ENCODE measurements at regions not wholly inside any gene's neighbourhood (a gene's known extent, or its start where the extent isn't known, plus 50 kb on each side); places are given as distances from the start of the nearest gene placed in this dataset.

DNA sequence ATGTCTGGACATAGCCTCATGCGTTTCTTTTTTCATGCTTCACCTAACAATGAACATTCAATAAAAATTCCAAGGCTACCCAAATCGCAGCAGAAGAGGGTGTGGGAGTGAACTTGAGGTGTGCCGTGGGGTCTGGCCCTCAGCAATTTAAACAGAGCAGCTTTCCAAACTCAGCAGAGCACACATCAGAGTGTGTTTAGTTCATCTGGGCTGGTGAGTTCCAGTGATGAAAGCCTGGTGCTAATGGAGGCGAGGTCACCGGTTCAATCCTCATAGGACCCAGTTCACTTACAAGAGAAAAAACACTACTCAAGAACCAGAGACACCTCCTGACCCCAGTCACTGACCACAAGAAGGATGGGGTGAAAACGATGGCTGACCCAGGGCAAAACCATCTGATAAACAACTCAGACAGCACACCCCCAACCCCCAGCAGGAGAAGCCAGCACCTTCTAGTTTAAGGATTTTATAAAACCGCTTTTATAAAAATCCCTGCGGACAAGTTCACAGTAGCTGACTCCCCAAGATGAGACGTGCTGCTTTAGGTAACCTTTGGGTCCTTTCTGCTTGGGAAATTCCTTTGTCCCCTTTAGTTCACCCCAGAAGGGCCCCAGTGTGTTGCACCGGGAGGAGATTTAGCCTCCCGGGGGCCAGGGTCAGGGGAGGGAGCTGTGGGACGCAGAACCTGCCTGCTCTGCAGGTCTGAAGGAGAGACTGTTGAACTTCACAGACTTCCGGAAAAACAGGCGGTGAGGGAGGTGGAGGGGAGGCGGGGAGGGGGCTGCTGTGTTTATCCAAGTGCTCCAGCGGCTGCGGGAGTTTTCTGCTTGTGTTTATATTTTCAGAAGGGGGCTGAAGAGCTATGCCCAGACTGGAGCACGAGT, 152.7 kb upstream of the SOX11 start:
- Histone ChIP-seq H3K4me1 (ENCODE audit: control insufficient read depth, insufficient read depth, low read length) (peaks cover 6% of the 10 kb centered on the region), H3K36me3 (ENCODE audit: control insufficient read depth, insufficient read depth, low read length) (no peaks in the 10 kb centered on the region), H3K27me3 (ENCODE audit: control insufficient read depth, insufficient read depth, low read length) (no peaks in the 10 kb centered on the region), H3K9ac (ENCODE audit: low read length) (no peak overlapping the region), H3K27ac (ENCODE audit: low read depth, low read length) (peak overlapping the region; percentile 72), H3K4me3 (ENCODE audit: low read length) (no peak overlapping the region)

DNA sequence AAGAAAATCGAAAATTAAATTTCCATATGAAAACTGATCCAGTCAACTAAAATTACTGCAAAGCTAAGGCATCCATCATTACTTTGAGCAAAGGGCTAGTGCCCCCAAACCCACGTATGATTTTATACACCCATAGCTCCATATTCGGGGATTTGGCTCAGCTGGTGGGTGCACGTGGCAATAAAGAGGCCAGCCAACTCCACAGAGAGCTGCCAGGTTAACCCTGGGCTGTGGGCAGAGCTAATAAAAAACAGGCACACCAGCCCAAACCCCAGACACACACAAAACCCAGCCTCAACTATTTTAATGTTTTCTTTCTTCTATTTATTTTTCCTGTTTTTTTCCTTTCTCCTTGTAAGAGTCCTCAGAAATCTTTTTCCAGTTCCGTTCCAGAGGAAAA, 151.3 kb upstream of the SOX11 start:
- Histone ChIP-seq H3K27ac (ENCODE audit: low read depth, low read length) (no peak overlapping the region), H3K9ac (ENCODE audit: low read length) (no peak overlapping the region), H3K27me3 (ENCODE audit: control insufficient read depth, insufficient read depth, low read length) (no peaks in the 10 kb centered on the region), H3K4me1 (ENCODE audit: control insufficient read depth, insufficient read depth, low read length) (peaks cover 6% of the 10 kb centered on the region), H3K4me3 (ENCODE audit: low read length) (no peak overlapping the region), H3K36me3 (ENCODE audit: control insufficient read depth, insufficient read depth, low read length) (no peaks in the 10 kb centered on the region)

DNA sequence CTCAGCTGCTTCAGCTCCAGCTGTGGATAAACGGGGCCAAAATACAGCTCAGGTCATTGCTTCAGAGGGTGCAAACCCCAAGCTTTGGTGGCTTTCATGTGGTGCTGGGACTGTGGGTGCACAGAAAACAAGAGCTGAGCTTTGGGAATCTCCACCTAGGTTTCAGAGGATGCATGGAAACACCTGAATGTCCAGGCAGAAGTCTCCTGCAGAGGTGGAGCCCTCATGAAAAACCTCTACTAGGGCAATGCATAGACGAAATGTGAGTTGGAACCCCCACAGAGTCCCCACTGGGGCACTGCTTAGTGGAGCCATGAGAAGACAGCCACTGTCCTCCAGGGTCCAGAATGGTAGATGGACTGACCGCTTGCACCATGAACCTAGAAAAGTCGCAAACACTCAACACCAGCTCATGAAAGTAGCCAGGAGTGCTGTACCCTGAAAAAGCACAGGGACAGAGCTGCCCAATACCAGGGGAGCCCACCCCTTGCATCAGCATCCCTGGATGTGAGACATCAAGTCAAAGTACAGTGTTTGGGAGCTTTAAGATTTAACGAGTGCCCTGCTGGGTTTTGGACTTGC, 147.9 kb upstream of the SOX11 start:
- no peaks in the 10 kb centered on the region for H3K27me3 ChIP-seq (ENCODE audit: control insufficient read depth, insufficient read depth, low read length)
- no peak overlapping the region for H3K9ac ChIP-seq (ENCODE audit: low read length)
- H3K36me3 ChIP-seq (ENCODE audit: control insufficient read depth, insufficient read depth, low read length) = no peaks in the 10 kb centered on the region
- H3K27ac ChIP-seq (ENCODE audit: low read depth, low read length) = no peak overlapping the region
- H3K4me1 ChIP-seq (ENCODE audit: control insufficient read depth, insufficient read depth, low read length) = peaks cover 2% of the 10 kb centered on the region
- no peak overlapping the region for H3K4me3 ChIP-seq (ENCODE audit: low read length)

DNA sequence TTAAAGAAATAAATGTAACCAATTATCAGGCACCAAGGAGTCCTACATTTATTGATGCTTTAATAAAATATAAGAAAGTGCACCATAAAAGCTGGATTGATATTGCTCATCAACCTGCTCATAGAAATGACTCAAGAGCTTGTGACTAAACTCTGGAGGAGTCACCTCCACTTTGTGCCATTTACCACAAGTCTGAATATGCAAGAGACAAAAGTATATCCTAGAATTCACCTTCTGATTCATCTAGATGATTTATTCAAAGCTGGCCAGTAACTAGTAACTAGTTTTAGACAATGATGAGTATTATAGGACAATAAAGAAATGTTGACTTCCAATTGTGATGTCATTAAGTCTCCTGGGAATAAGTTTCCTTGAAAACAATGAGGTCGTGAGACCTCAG, 146.0 kb upstream of the SOX11 start:
- no peaks in the 10 kb centered on the region for H3K36me3 ChIP-seq (ENCODE audit: control insufficient read depth, insufficient read depth, low read length)
- no peaks in the 10 kb centered on the region for H3K27me3 ChIP-seq (ENCODE audit: control insufficient read depth, insufficient read depth, low read length)
- no peak overlapping the region for H3K4me3 ChIP-seq (ENCODE audit: low read length)
- no peak overlapping the region for H3K9ac ChIP-seq (ENCODE audit: low read length)
- H3K4me1 ChIP-seq (ENCODE audit: control insufficient read depth, insufficient read depth, low read length) = no peaks in the 10 kb centered on the region
- no peak overlapping the region for H3K27ac ChIP-seq (ENCODE audit: low read depth, low read length)

DNA sequence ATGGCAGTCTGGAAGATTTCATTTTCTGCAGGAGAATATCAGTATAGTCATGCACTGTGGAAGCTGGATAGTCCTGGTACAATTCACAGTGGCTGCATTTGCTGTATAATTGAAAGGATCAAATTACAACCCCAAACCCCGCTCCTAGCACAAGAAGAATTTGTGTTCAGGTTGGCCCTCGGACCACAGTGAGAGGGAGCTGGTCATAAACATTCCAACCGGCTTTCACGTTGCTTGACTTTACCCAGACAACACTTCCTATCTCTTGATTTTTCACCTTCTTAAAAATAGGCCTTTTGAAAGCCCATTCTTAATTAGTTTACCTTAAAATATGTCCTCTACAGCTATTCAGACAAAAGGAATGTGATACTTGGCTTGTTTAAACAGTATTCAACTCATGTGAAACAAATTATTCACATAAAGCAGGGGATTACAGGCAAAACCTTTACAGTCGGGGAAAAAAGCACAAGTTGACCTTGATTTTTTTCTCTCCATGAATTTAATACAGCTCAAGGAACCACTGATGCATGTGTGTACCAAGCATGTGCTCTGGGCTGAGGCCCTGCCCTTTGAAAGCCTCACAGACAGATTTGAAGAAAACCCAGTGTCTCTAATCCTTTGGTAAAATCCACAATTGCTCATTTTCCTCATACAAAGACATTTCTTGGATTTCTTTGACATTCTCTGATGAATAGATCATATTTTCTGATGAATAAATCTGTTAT, 143.0 kb upstream of the SOX11 start:
- H3K36me3 ChIP-seq (ENCODE audit: control insufficient read depth, insufficient read depth, low read length) = no peaks in the 10 kb centered on the region
- H3K4me3 ChIP-seq (ENCODE audit: low read length) = no peak overlapping the region
- no peaks in the 10 kb centered on the region for H3K4me1 ChIP-seq (ENCODE audit: control insufficient read depth, insufficient read depth, low read length)
- H3K9ac ChIP-seq (ENCODE audit: low read length) = no peak overlapping the region
- H3K27ac ChIP-seq (ENCODE audit: low read depth, low read length) = no peak overlapping the region
- H3K27me3 ChIP-seq (ENCODE audit: control insufficient read depth, insufficient read depth, low read length) = no peaks in the 10 kb centered on the region

DNA sequence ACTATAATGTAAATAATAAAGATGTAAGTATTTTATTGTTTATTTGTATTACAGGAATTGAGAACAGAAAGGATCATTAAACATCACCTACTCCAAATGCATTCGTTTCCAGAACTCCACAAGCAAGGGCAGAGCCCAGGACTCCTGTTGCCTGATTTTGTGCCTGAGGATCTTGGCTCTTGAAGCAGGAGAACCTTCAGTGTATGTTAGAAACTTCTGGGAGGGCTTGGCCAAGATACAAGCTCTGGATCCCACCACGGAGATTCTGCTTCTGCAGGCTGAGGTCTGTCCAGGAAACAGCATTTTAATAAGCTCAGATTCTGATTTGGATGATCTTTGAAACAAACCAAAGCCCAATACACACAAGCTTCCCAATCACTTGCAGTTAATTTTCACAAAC, 142.4 kb upstream of the SOX11 start:
- Histone ChIP-seq H3K27ac (ENCODE audit: low read depth, low read length) (no peak overlapping the region), H3K27me3 (ENCODE audit: control insufficient read depth, insufficient read depth, low read length) (no peaks in the 10 kb centered on the region), H3K9ac (ENCODE audit: low read length) (no peak overlapping the region), H3K36me3 (ENCODE audit: control insufficient read depth, insufficient read depth, low read length) (no peaks in the 10 kb centered on the region), H3K4me3 (ENCODE audit: low read length) (no peak overlapping the region), H3K4me1 (ENCODE audit: control insufficient read depth, insufficient read depth, low read length) (no peaks in the 10 kb centered on the region)

DNA sequence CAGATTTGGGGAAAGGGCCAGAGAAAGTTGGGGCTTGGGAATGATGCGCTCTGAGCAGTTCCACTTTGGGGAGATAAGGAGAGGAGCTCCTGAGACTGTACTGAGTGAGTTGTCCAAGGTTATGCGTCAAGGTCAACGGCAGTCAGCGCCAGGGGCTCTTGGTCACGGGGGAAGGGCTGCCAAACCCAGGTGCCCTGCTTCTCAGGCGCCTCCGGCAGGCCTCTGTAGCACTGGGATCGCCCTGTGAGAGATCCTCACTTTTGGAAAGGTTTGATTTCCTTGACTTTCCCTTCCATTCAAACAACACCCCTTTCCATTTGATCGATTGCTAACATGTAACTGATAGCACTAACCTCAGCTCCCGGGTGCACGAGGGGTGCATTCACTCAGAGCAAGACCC, 136.5 kb upstream of the SOX11 start:
- Histone ChIP-seq H3K27ac (ENCODE audit: low read depth, low read length) (no peak overlapping the region), H3K4me3 (ENCODE audit: low read length) (no peak overlapping the region), H3K27me3 (ENCODE audit: control insufficient read depth, insufficient read depth, low read length) (no peaks in the 10 kb centered on the region)

DNA sequence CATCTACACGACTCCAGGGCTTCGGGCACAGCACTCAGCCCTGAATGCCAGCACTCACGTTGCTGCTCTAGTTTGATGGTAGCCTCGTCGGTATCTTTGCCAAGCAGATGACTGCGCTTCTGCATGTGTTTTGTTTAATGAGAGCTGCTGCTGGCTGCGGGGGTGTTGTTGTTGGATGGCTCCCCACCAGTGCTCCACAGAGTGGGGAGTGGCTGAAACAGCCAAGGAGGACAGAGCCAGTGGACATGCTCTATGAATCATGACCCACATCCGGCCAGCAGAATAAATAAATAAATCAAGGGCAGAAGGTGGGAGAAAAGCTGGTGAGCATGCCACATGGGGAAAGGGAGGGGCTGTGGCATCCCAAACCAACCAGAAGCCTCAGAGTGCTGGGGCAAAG, 131.2 kb upstream of the SOX11 start:
- Histone ChIP-seq H3K27ac (ENCODE audit: low read depth, low read length) (no peak overlapping the region), H3K4me1 (ENCODE audit: control insufficient read depth, insufficient read depth, low read length) (no peaks in the 10 kb centered on the region), H3K27me3 (ENCODE audit: control insufficient read depth, insufficient read depth, low read length) (no peaks in the 10 kb centered on the region), H3K4me3 (ENCODE audit: low read length) (no peak overlapping the region), H3K9ac (ENCODE audit: low read length) (no peak overlapping the region), H3K36me3 (ENCODE audit: control insufficient read depth, insufficient read depth, low read length) (no peaks in the 10 kb centered on the region)

More for the DNA sequence above, 136.5 kb upstream of the SOX11 start:
- H3K36me3 ChIP-seq (ENCODE audit: control insufficient read depth, insufficient read depth, low read length) = no peaks in the 10 kb centered on the region
- H3K9ac ChIP-seq (ENCODE audit: low read length) = no peak overlapping the region
- no peaks in the 10 kb centered on the region for H3K4me1 ChIP-seq (ENCODE audit: control insufficient read depth, insufficient read depth, low read length)

DNA sequence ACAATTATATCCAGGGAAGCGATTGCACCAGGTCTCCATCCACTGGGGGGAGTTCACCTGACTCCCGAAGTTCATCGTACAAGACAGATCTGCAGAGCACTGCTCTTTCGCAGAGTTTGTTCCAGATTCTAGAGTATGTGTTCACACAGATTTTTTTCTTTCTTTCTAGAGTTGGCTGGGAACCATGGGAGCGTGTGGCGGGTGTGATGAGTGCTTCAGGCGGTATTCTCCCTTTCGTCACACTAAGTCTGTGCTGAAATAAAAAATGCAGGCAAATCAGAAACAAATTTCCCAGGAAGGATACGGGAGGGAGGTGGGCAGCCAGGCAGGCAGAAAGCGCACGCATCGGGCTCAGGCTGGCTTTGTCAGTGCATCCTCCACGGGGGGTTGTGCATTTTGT, 129.8 kb upstream of the SOX11 start:
- H3K4me1 ChIP-seq (ENCODE audit: control insufficient read depth, insufficient read depth, low read length) = no peaks in the 10 kb centered on the region

DNA sequence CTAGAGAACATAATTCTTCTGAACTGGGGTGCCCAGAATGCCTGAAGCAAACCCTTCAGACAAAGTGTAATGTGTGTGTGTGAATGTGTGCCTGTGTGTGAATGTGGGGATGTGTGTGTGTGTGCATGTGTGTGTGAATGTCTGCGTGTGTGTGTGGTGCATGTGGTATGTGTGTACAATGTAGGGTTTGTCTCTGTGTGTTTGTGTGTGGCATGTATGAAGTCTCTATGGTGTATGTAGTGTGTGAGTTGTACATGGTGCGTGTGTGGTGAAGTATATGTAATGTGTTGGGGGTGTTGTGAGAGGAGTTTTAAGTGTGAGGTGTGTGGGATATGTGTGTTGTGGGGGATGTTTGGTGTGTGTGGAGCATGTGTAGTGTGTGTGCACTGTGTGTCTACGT, 129.3 kb upstream of the SOX11 start:
- H3K36me3 ChIP-seq (ENCODE audit: control insufficient read depth, insufficient read depth, low read length) = no peaks in the 10 kb centered on the region
- no peaks in the 10 kb centered on the region for H3K4me1 ChIP-seq (ENCODE audit: control insufficient read depth, insufficient read depth, low read length)
- H3K27me3 ChIP-seq (ENCODE audit: control insufficient read depth, insufficient read depth, low read length) = no peaks in the 10 kb centered on the region
- no peak overlapping the region for H3K9ac ChIP-seq (ENCODE audit: low read length)
- no peak overlapping the region for H3K4me3 ChIP-seq (ENCODE audit: low read length)
- no peak overlapping the region for H3K27ac ChIP-seq (ENCODE audit: low read depth, low read length)

More for the DNA sequence above, 129.8 kb upstream of the SOX11 start:
- Histone ChIP-seq H3K9ac (ENCODE audit: low read length) (no peak overlapping the region), H3K27ac (ENCODE audit: low read depth, low read length) (no peak overlapping the region), H3K27me3 (ENCODE audit: control insufficient read depth, insufficient read depth, low read length) (no peaks in the 10 kb centered on the region), H3K36me3 (ENCODE audit: control insufficient read depth, insufficient read depth, low read length) (no peaks in the 10 kb centered on the region), H3K4me3 (ENCODE audit: low read length) (no peak overlapping the region)

DNA sequence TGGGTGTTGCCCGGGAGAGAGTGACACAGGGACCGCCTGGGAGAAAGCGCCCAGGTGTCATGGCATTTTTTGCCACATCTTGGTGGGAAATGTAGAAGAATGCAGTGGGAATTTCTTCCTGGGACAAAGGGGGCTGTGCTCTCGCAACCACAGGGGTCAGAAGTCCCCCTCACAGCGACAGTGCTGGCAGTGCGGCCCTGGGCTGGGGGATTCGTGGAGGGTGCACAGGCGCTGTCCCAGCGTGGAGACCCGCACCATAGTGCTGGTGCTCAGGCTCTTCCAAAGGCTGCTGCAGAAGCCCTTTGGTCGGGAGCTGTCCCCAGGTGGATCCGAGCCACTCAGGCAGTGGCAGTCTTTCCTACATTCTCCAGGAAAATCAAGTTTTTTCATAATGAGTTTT, 128.8 kb upstream of the SOX11 start:
- Histone ChIP-seq H3K27me3 (ENCODE audit: control insufficient read depth, insufficient read depth, low read length) (no peaks in the 10 kb centered on the region), H3K27ac (ENCODE audit: low read depth, low read length) (no peak overlapping the region), H3K4me3 (ENCODE audit: low read length) (no peak overlapping the region), H3K4me1 (ENCODE audit: control insufficient read depth, insufficient read depth, low read length) (no peaks in the 10 kb centered on the region), H3K36me3 (ENCODE audit: control insufficient read depth, insufficient read depth, low read length) (no peaks in the 10 kb centered on the region), H3K9ac (ENCODE audit: low read length) (no peak overlapping the region)

DNA sequence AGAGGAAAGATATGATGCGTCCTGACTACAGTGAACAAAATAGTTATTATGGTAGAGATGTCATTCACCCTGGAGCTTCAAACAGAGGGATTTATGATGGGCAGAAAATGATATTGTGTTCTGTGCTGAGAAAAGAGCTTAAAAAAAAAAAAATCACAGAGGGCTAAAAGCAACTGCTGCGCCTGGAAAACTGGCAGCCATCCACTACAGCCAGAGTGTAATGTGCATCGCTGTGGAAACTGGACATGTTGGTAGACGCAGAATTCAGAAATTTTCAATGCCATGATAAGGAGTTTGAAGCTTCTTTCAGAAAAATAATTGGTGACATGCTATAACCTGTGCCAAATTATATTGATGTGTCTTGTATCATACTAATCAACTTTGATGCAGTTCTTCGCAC, 122.9 kb upstream of the SOX11 start:
- H3K4me3 ChIP-seq (ENCODE audit: low read length) = no peak overlapping the region
- no peaks in the 10 kb centered on the region for H3K27me3 ChIP-seq (ENCODE audit: control insufficient read depth, insufficient read depth, low read length)
- H3K27ac ChIP-seq (ENCODE audit: low read depth, low read length) = no peak overlapping the region
- H3K36me3 ChIP-seq (ENCODE audit: control insufficient read depth, insufficient read depth, low read length) = no peaks in the 10 kb centered on the region
- H3K9ac ChIP-seq (ENCODE audit: low read length) = no peak overlapping the region
- H3K4me1 ChIP-seq (ENCODE audit: control insufficient read depth, insufficient read depth, low read length) = no peaks in the 10 kb centered on the region

Measured in rectal smooth muscle tissue (tissue), 1 donor.